Breast epithelium (tissue), 3 donors: ENCODE measurements at regions not wholly inside any gene's neighbourhood (a gene's known extent, or its start where the extent isn't known, plus 50 kb on each side); places are given as distances from the start of the nearest gene placed in this dataset.

Experiments used
- CTCF ChIP-seq, 3 donors: fragments of 450-650 bp; IDR thresholded peaks; one replicate each; pipeline ENCODE4 v1.5.1; 2016 to 2017; ENCODE audit warnings: antibody characterized with exemption in 3 of 3, mild to moderate bottlenecking in 3 of 3, moderate library complexity in 3 of 3
- POLR2A ChIP-seq: fragments of 450-650 bp; IDR thresholded peaks from one replicate; pipeline ENCODE4 v1.6.1; 2016; ENCODE audit warnings: antibody characterized with exemption, mild to moderate bottlenecking, moderate library complexity
- POLR2AphosphoS5 ChIP-seq, 3 donors: sonication (generic); formaldehyde crosslinking; IDR thresholded peaks; one replicate each; pipeline ENCODE4 v1.6.1; 2017; ENCODE audit warnings: antibody characterized with exemption in 3 of 3

DNA sequence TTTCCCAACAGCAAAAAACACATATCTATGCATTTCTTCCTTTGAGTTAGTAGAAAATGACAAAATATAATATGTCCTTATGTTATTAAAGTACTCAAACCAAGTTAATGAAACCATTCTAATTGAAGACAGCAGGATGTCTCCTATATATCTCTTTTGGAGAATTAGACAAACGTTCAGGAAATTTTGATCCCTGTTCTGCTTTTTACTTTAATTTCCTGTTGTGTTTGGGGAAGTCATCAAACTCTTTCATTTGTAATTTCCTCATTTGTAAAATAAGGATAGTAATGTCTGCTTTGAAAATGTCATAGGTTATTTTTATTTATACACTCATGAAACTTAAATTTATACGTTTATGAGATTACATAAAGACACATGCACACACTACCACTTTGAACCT, 281.8 kb upstream of the ANO5 start:
- TF ChIP-seq POLR2A: no peak
- TF ChIP-seq CTCF (IDR thresholded peaks at IDR 0.05): no peak
- TF ChIP-seq POLR2AphosphoS5 (IDR thresholded peaks at IDR 0.05): no peak
